Neuronal stem cell (in vitro differentiated cells): ENCODE measurements at regions not wholly inside any gene's neighbourhood (a gene's known extent, or its start where the extent isn't known, plus 50 kb on each side); places are given as distances from the start of the nearest gene placed in this dataset.

Experiments used
- DNase-seq: peaks from one replicate; pipeline ENCODE4 v3.0.0-alpha.2; 2013; ENCODE audit warnings: low spot score
- H2AFZ ChIP-seq: one replicate; pipeline ENCODE4 v1.6.1; 2013; ENCODE audit warnings: mild to moderate bottlenecking, low read length, inconsistent platforms
- H2AK5ac ChIP-seq: 2 replicates; pipeline ENCODE4 v1.6.1; 2013; ENCODE audit warnings: low read depth, mild to moderate bottlenecking, inconsistent platforms, low read length, moderate library complexity, mixed read lengths
- H2BK120ac ChIP-seq: 2 replicates; pipeline ENCODE4 v1.6.1; 2013; ENCODE audit warnings: low read depth, mild to moderate bottlenecking, inconsistent platforms, low read length, moderate library complexity, mixed read lengths
- H2BK12ac ChIP-seq: one replicate; pipeline ENCODE4 v1.6.1; 2013; ENCODE audit warnings: low read length, inconsistent platforms
- H2BK15ac ChIP-seq: 2 replicates; pipeline ENCODE4 v1.6.1; 2013; ENCODE audit warnings: mild to moderate bottlenecking, low read length, inconsistent platforms, mixed read lengths
- H2BK5ac ChIP-seq: one replicate; pipeline ENCODE4 v1.6.1; 2013; ENCODE audit warnings: inconsistent platforms, mild to moderate bottlenecking, low read length, moderate library complexity
- H3K14ac ChIP-seq: one replicate; pipeline ENCODE4 v1.6.1; 2013; ENCODE audit warnings: low read length, inconsistent platforms
- H3K18ac ChIP-seq: 2 replicates; pipeline ENCODE4 v1.6.1; 2013; ENCODE audit warnings: low read length, inconsistent platforms
- H3K23ac ChIP-seq: 2 replicates; pipeline ENCODE4 v1.6.1; 2013; ENCODE audit warnings: low read depth, mild to moderate bottlenecking, mixed read lengths, low read length, inconsistent platforms; ENCODE audit not compliant: poor library complexity
- H3K27ac ChIP-seq: replicated peaks from 3 replicates; pipeline ENCODE4 v1.5.1; 2013; ENCODE audit warnings: low read length, inconsistent platforms
- H3K27me3 ChIP-seq, 3 experiments: 2 replicates each; pipeline ENCODE4 v1.6.1; 2013; ENCODE audit warnings: low read length in 3 of 3, mild to moderate bottlenecking in 2 of 3, inconsistent platforms in 1 of 3, low read depth in 1 of 3, mixed read lengths in 1 of 3, moderate library complexity in 1 of 3; ENCODE audit not compliant: control insufficient read depth in 3 of 3, insufficient read depth in 3 of 3
- H3K36me3 ChIP-seq, 2 donors: replicated peaks in 1 of 2; 2 replicates each; pipeline ENCODE4 v1.6.1; 2013; ENCODE audit warnings: low read length in 2 of 2; ENCODE audit not compliant: control insufficient read depth in 2 of 2, insufficient read depth in 2 of 2
- H3K4ac ChIP-seq: 2 replicates; pipeline ENCODE4 v1.6.1; 2013; ENCODE audit warnings: inconsistent platforms, mild to moderate bottlenecking, low read length, moderate library complexity
- H3K4me1 ChIP-seq, 2 donors: 1 replicate in 1 of 2; 2 replicates in 1 of 2; pipeline ENCODE4 v1.6.1; 2013; ENCODE audit warnings: low read length in 2 of 2, low read depth in 1 of 2; ENCODE audit not compliant: control insufficient read depth in 2 of 2, insufficient read depth in 1 of 2
- H3K4me2 ChIP-seq: one replicate; pipeline ENCODE4 v1.6.1; 2013; ENCODE audit warnings: mild to moderate bottlenecking, low read length, inconsistent platforms; ENCODE audit not compliant: insufficient read depth, poor library complexity, severe bottlenecking
- H3K4me3 ChIP-seq, 2 donors: 2 replicates each; pipeline ENCODE4 v1.5.1; 2013; ENCODE audit warnings: low read length in 2 of 2, mild to moderate bottlenecking in 2 of 2, inconsistent platforms in 1 of 2, moderate library complexity in 1 of 2
- H3K79me1 ChIP-seq: one replicate; pipeline ENCODE4 v1.6.1; 2013; ENCODE audit warnings: low read depth, mild to moderate bottlenecking, inconsistent platforms, low read length, moderate library complexity
- H3K9ac ChIP-seq: one replicate; pipeline ENCODE4 v1.6.1; 2013; ENCODE audit warnings: mild to moderate bottlenecking, low read depth, low read length, inconsistent platforms; ENCODE audit not compliant: poor library complexity
- H3K9me3 ChIP-seq, 2 donors: replicated peaks in 1 of 2; 2 replicates each; pipeline versions ENCODE3 to v1.6.1; 2013; ENCODE audit warnings: low read length in 2 of 2, mild to moderate bottlenecking in 2 of 2, inconsistent platforms in 1 of 2, low read depth in 1 of 2, mixed read lengths in 1 of 2, moderate library complexity in 1 of 2; ENCODE audit not compliant: control insufficient read depth in 2 of 2, insufficient read depth in 1 of 2
- H4K8ac ChIP-seq: one replicate; pipeline ENCODE4 v1.6.1; 2013; ENCODE audit warnings: low read depth, mild to moderate bottlenecking, inconsistent platforms, low read length, moderate library complexity
- H4K91ac ChIP-seq: one replicate; pipeline ENCODE4 v1.6.1; 2013; ENCODE audit warnings: low read length, low read depth, mild to moderate bottlenecking, inconsistent platforms; ENCODE audit not compliant: poor library complexity
- WGBS, 2 donors: extraction: QIAGEN DNeasy Blood & Tissue Kit; methylation state at CpG; one replicate each; pipeline ENCODE4 v1.1.7; 2013; ENCODE audit warnings: missing lambda C conversion rate in 2 of 2, mixed read lengths in 1 of 2; ENCODE audit not compliant: insufficient read length in 2 of 2, insufficient replicate concordance in 1 of 2; ENCODE audit errors: extremely low coverage in 2 of 2; 5-methylcytosine and 5-hydroxymethylcytosine counted together

DNA sequence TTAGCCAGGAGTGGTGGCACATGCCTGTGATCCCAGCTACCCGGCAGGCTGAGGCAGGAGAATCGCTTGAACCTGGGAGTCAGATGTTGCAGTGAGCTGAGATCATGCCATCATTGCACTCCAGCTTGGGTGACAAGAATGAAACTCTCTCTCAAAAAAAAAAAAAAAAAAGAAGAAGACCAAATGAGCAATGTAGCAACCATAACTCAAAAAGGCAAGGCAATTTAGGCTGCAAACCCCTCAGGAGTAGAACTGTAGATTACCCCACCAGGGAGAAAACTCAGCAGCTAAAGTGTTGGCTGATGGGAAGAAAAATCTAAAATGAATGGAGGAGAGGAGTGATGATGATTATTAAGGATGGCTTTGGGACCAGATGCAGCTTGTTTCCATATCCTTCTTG is 256.7 kb upstream of the UBASH3B start:
- Histone ChIP-seq H3K36me3 (no peaks in the 10 kb centered on the region), H3K14ac (no peak overlapping the region), H3K9ac (no peak overlapping the region), H3K27me3 (no peaks in the 10 kb centered on the region), H3K4ac (no peak overlapping the region), H4K91ac (no peak overlapping the region), H3K4me2 (no peak overlapping the region), H2BK12ac (no peak overlapping the region), H2BK120ac (no peak overlapping the region), H4K8ac (no peak overlapping the region), H3K4me1 (peaks cover 0 to 11% of the 10 kb centered on the region in 2 donors), H3K79me1 (no peaks in the 10 kb centered on the region), H3K27ac (no peak overlapping the region), H3K9me3 (no peaks in the 10 kb centered on the region), H3K18ac (no peak overlapping the region), H2BK15ac (no peak overlapping the region), H2AFZ (no peak overlapping the region), H2AK5ac (no peak overlapping the region), H3K4me3 (no peak overlapping the region), H3K23ac (no peak overlapping the region), H2BK5ac (no peak overlapping the region)
- no peak for DNase-seq
- no CpG with 5 or more reads among the region's 2 CpGs for WGBS, 2 donors

GRCh38 chr11:122398167-122398566 is 257.4 kb upstream of the UBASH3B start:
- Histone ChIP-seq H3K9me3 (no peaks in the 10 kb centered on the region), H3K79me1 (no peaks in the 10 kb centered on the region), H3K14ac (no peak overlapping the region), H4K8ac (no peak overlapping the region), H3K4me1 (peaks cover 0 to 11% of the 10 kb centered on the region in 2 donors), H3K4me3 (no peak overlapping the region), H3K9ac (no peak overlapping the region), H2AFZ (no peak overlapping the region), H2BK5ac (no peak overlapping the region), H4K91ac (no peak overlapping the region), H3K36me3 (no peaks in the 10 kb centered on the region), H2AK5ac (no peak overlapping the region), H2BK12ac (no peak overlapping the region), H3K27ac (no peak overlapping the region), H3K4ac (no peak overlapping the region), H3K4me2 (no peak overlapping the region), H3K27me3 (no peaks in the 10 kb centered on the region), H3K23ac (no peak overlapping the region), H3K18ac (no peak overlapping the region), H2BK120ac (no peak overlapping the region), H2BK15ac (no peak overlapping the region)
- WGBS, 2 donors = no CpG with 5 or more reads among the region's 1 CpG
- no peak for DNase-seq

GRCh38 chr11:122395282-122395681 is 260.2 kb upstream of the UBASH3B start:
- no peak overlapping the region for H3K23ac ChIP-seq
- DNase-seq = no peak
- H3K4ac ChIP-seq = no peak overlapping the region
- no peak overlapping the region for H3K27ac ChIP-seq
- no peak overlapping the region for H2AK5ac ChIP-seq
- no peak overlapping the region for H3K14ac ChIP-seq
- peaks cover 0 to 11% of the 10 kb centered on the region in 2 donors for H3K4me1 ChIP-seq
- no peaks in the 10 kb centered on the region for H3K9me3 ChIP-seq
- no peak overlapping the region for H4K91ac ChIP-seq
- H3K27me3 ChIP-seq = no peaks in the 10 kb centered on the region
- H3K36me3 ChIP-seq = no peaks in the 10 kb centered on the region
- no peak overlapping the region for H3K4me2 ChIP-seq
- no peak overlapping the region for H3K9ac ChIP-seq
- H3K4me3 ChIP-seq = no peak overlapping the region
- H4K8ac ChIP-seq = no peak overlapping the region
- H3K18ac ChIP-seq = no peak overlapping the region
- H3K79me1 ChIP-seq = no peaks in the 10 kb centered on the region
- no peak overlapping the region for H2BK5ac ChIP-seq
- WGBS, 2 donors = no CpG with 5 or more reads among the region's 1 CpG
- H2AFZ ChIP-seq = no peak overlapping the region
- no peak overlapping the region for H2BK12ac ChIP-seq
- H2BK120ac ChIP-seq = no peak overlapping the region
- H2BK15ac ChIP-seq = no peak overlapping the region

DNA sequence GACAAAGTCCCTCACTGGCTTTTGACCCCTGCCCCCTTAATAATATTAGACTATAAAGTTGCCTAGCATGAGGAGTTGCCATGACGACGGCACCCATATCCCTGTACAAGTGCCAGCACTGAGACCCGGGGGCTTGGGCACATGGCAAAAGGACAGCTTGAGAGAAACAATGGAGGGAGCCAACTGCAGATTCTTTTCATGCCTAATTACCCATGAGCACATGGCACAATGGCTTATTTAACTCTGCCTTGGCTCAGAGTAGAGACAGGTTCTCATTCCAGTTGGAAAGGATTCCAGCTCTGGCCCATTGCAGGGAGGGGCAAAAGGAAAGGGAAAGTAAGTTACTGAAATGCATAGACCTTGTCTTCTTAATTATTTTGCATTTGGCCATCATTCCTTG is 261.2 kb upstream of the UBASH3B start:
- no peak overlapping the region for H2BK12ac ChIP-seq
- H3K27ac ChIP-seq = no peak overlapping the region
- no peak overlapping the region for H4K8ac ChIP-seq
- no peak overlapping the region for H3K4me2 ChIP-seq
- H3K4ac ChIP-seq = no peak overlapping the region
- peaks cover 0 to 11% of the 10 kb centered on the region in 2 donors for H3K4me1 ChIP-seq
- DNase-seq = peak; percentile 21
- no peak overlapping the region for H3K18ac ChIP-seq
- H3K9me3 ChIP-seq = no peaks in the 10 kb centered on the region
- no peaks in the 10 kb centered on the region for H3K27me3 ChIP-seq
- no peak overlapping the region for H2AK5ac ChIP-seq
- H2BK120ac ChIP-seq = no peak overlapping the region
- H3K36me3 ChIP-seq = no peaks in the 10 kb centered on the region
- no peak overlapping the region for H3K9ac ChIP-seq
- peak overlapping the region; percentile 45 for H2BK15ac ChIP-seq
- no peak overlapping the region for H2BK5ac ChIP-seq
- no peak overlapping the region for H3K14ac ChIP-seq
- H2AFZ ChIP-seq = no peak overlapping the region
- no peak overlapping the region for H4K91ac ChIP-seq
- H3K4me3 ChIP-seq = no peak overlapping the region
- no peak overlapping the region for H3K23ac ChIP-seq
- WGBS, 2 donors = no CpG with 5 or more reads among the region's 3 CpGs
- no peaks in the 10 kb centered on the region for H3K79me1 ChIP-seq
